ENCODE measurements at regions not wholly inside any gene's neighbourhood (a gene's known extent, or its start where the extent isn't known, plus 50 kb on each side); places are given as distances from the start of the nearest gene placed in this dataset.

DNA sequence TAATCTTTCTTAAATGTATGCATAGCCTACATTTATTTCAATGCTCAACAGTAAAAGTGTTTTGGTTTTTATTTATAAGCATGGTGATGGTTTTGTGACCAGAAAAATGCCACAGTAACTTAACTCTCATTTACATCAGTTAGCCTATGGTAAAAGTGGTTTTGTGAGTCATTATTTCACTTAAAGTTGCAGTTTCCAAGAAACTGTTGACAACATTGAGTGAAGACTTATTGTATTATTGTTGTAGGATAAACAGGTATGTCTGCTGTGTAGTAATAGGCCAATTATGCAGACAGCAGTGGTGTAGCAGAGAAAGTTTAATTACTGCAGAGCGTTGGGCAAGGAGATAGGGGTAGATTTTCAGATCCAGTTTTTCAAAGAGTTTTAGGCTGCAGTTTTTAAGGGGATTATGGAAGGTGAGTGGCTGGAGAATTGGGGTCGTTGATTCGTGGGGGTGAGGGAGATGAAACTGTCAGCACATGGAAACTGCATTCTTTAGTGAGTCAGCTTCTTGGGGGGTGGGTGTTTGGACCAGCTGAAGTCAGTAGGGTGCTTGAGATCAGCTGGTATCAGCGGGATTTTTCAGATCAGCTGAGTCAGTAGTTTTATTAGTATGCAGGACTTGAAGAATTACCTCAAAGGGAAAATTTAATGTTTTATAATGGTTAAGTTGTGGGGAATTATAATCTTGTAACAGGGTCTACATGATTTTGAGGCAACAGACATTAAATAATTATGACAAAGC, 168.7 kb upstream of the FMN2 start:
- Histone ChIP-seq H3K56ac (ENCODE audit: extremely low read depth, insufficient read depth, low read length) (no peak overlapping the region), H2AK9ac (replicated peaks; ENCODE audit: low read depth, low read length, poor library complexity) (no peak overlapping the region), H4K8ac (ENCODE audit: low read depth in 2 of 2, low read length in 2 of 2) (no peak overlapping the region), H3K14ac (replicated peaks; ENCODE audit: low read depth, low read length) (no peak overlapping the region), H4K91ac (ENCODE audit: insufficient read depth, low read depth, low read length) (no peak overlapping the region), H3K27me3 (ENCODE audit: control insufficient read depth, insufficient read depth, low read length) (no peaks in the 10 kb centered on the region), H4K5ac (ENCODE audit: low read depth, low read length) (no peak overlapping the region), H2BK5ac (ENCODE audit: low read depth, low read length, poor library complexity, severe bottlenecking) (no peak overlapping the region), H2BK20ac (ENCODE audit: low read depth, low read length) (no peak overlapping the region), H3K4me3 (ENCODE audit: insufficient read depth, low read depth, low read length) (no peak overlapping the region), H3K9me3 (ENCODE audit: control insufficient read depth, insufficient read depth, low read length) (peaks cover 3% of the 10 kb centered on the region), H2BK120ac (ENCODE audit: low read depth, low read length) (no peak overlapping the region), H3K9me1 (ENCODE audit: insufficient read depth, low read length) (no peaks in the 10 kb centered on the region), H3K23ac (ENCODE audit: low read depth, low read length) (no peak overlapping the region), H2BK15ac (ENCODE audit: low read depth, low read length) (no peak overlapping the region), H3K4me2 (ENCODE audit: low read depth, low read length) (no peak overlapping the region), H2AFZ (replicated peaks; ENCODE audit: low read length, poor library complexity) (no peak overlapping the region), H2AK5ac (ENCODE audit: low read depth, low read length) (no peak overlapping the region), H3K79me1 (ENCODE audit: low read depth in 1 of 2, low read length in 2 of 2) (no peaks in the 10 kb centered on the region), H3K4ac (ENCODE audit: low read depth, low read length) (no peak overlapping the region), H3K9ac (ENCODE audit: low read depth, low read length) (no peak overlapping the region), H3K18ac (ENCODE audit: low read depth, low read length) (no peak overlapping the region), H4K20me1 (ENCODE audit: insufficient read depth, low read length) (no peaks in the 10 kb centered on the region), H3K36me3 (ENCODE audit: control insufficient read depth, insufficient read depth, low read length) (no peaks in the 10 kb centered on the region), H3K27ac (ENCODE audit: insufficient read depth, low read length) (no peak overlapping the region), H3K4me1 (ENCODE audit: control insufficient read depth, insufficient read depth, low read length) (no peaks in the 10 kb centered on the region)
- POLR2A ChIA-PET (ENCODE audit: unreplicated experiment), result no interaction called here
- dilution Hi-C loops (cut with HindIII; ENCODE audit: low sequenced_read_pairs, unreplicated experiment), result no loop called here
- no peak for ATAC-seq (ENCODE audit: low read depth)
- 30% methylated on average over 2 of the region's 4 CpGs; no CpG with 5 or more reads in 1 of the 2 experiments for WGBS, 2 experiments (ENCODE audit: extremely low coverage in 2 of 2, insufficient read length in 1 of 2)
- intact Hi-C loops (cut with micrococcal nuclease), result no loop called here
- in situ Hi-C loops (cut with MboI; ENCODE audit: low sequenced_read_pairs), result no loop called here
- no peak for DNase-seq
- TF ChIP-seq MAFK (IDR thresholded peaks at IDR 0.05; ENCODE audit: low read depth, low read length) (0 out of 2 replicates have a peak, but pooled peaks have one; percentile 25), CEBPB (IDR thresholded peaks at IDR 0.05; ENCODE audit: low read depth, low read length) (no peak)
- BruUV-seq (replicated peaks), result no TSS peak
- CTCF ChIA-PET, result no interaction called here

Measured in IMR-90 (cell line).